ENCODE measurements at regions not wholly inside any gene's neighbourhood (a gene's known extent, or its start where the extent isn't known, plus 50 kb on each side); places are given as distances from the start of the nearest gene placed in this dataset.

DNA sequence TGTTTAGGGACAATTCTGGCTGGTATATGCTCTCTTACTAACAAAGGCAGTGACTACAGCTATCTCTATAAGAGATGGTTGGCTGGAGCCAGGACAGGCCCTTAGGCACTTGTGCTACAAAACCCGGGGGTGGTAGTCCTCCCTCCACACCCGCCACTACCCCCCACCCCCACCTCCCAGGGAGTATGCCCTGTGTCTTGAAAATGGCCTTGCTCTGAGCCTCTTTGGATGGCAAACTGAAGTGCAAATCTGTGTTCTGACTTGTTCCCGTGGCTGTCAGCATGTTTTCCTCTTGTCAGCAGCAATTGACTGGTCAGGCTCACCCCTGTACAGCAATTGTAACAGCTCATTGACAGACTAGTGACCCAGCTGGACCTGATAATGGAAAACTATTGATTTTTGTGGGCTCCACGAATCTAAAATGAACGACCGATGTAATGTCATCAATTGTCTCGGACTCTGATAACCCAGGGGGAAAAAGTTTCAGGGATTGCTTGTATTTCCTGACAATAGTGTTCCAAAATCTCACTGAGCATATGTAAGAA, 139.4 kb upstream of the BARHL2 start:
- TF ChIP-seq, protein P1, sequence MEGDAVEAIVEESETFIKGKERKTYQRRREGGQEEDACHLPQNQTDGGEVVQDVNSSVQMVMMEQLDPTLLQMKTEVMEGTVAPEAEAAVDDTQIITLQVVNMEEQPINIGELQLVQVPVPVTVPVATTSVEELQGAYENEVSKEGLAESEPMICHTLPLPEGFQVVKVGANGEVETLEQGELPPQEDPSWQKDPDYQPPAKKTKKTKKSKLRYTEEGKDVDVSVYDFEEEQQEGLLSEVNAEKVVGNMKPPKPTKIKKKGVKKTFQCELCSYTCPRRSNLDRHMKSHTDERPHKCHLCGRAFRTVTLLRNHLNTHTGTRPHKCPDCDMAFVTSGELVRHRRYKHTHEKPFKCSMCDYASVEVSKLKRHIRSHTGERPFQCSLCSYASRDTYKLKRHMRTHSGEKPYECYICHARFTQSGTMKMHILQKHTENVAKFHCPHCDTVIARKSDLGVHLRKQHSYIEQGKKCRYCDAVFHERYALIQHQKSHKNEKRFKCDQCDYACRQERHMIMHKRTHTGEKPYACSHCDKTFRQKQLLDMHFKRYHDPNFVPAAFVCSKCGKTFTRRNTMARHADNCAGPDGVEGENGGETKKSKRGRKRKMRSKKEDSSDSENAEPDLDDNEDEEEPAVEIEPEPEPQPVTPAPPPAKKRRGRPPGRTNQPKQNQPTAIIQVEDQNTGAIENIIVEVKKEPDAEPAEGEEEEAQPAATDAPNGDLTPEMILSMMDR (IDR thresholded peaks at IDR 0.05) = no peak
- TF ChIP-seq POLR2A (IDR thresholded peaks at IDR 0.05) = no peak
